ENCODE measurements at regions not wholly inside any gene's neighbourhood (a gene's known extent, or its start where the extent isn't known, plus 50 kb on each side); places are given as distances from the start of the nearest gene placed in this dataset.

GRCh38 chr2:166764702-166765101, 123.6 kb upstream of the XIRP2 start:
- FAIRE-seq (no peak), DNase-seq (ENCODE audit: low read depth, low spot score) (no peak)
- no peaks in the 10 kb centered on the region for H3K4me1 ChIP-seq (ENCODE audit: control insufficient read depth, extremely low read depth, insufficient read depth, low read length)
- no peaks in the 10 kb centered on the region for H3K9me1 ChIP-seq (ENCODE audit: control insufficient read depth, extremely low read depth, insufficient read depth, low read length)
- H3K36me3 ChIP-seq (ENCODE audit: control insufficient read depth in 2 of 2, extremely low read depth in 1 of 2, insufficient read depth in 2 of 2, low read length in 2 of 2), result no peaks in the 10 kb centered on the region
- dilution Hi-C loops (cut with MboI; ENCODE audit: extremely low pct_ligation_motif_present, low sequenced_read_pairs), result no loop called here
- H4K20me1 ChIP-seq (ENCODE audit: control insufficient read depth, extremely low read depth, insufficient read depth, low read length), result no peaks in the 10 kb centered on the region
- H2AFZ ChIP-seq (ENCODE audit: control insufficient read depth, low read length), result no peak overlapping the region
- H3K4me3 ChIP-seq (ENCODE audit: control insufficient read depth in 2 of 3, extremely low read depth in 1 of 3, insufficient read depth in 2 of 3, low read depth in 1 of 3, low read length in 3 of 3), result no peak overlapping the region
- H3K9me3 ChIP-seq (ENCODE audit: control insufficient read depth, low read depth, low read length), result no peaks in the 10 kb centered on the region
- no peak overlapping the region for H3K4me2 ChIP-seq (ENCODE audit: control insufficient read depth, extremely low read depth, insufficient read depth, low read depth, low read length)
- no peaks in the 10 kb centered on the region for H3K79me2 ChIP-seq (ENCODE audit: control insufficient read depth, insufficient read depth, low read length)
- no peak overlapping the region for H3K9ac ChIP-seq (ENCODE audit: control insufficient read depth, extremely low read depth, insufficient read depth, low read length)
- no peak overlapping the region for H3K27ac ChIP-seq (ENCODE audit: control insufficient read depth, insufficient read depth, low read length)
- TF ChIP-seq EZH2 (IDR thresholded peaks at IDR 0.05; ENCODE audit: low read length), result no peak
- TF ChIP-seq, protein P1, sequence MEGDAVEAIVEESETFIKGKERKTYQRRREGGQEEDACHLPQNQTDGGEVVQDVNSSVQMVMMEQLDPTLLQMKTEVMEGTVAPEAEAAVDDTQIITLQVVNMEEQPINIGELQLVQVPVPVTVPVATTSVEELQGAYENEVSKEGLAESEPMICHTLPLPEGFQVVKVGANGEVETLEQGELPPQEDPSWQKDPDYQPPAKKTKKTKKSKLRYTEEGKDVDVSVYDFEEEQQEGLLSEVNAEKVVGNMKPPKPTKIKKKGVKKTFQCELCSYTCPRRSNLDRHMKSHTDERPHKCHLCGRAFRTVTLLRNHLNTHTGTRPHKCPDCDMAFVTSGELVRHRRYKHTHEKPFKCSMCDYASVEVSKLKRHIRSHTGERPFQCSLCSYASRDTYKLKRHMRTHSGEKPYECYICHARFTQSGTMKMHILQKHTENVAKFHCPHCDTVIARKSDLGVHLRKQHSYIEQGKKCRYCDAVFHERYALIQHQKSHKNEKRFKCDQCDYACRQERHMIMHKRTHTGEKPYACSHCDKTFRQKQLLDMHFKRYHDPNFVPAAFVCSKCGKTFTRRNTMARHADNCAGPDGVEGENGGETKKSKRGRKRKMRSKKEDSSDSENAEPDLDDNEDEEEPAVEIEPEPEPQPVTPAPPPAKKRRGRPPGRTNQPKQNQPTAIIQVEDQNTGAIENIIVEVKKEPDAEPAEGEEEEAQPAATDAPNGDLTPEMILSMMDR (optimal IDR thresholded peaks at IDR 0.05 in 1 of 3, IDR thresholded peaks at IDR 0.05 in 1 of 3, conservative IDR thresholded peaks at IDR 0.05 in 1 of 3; ENCODE audit: extremely low read depth in 1 of 3, insufficient read depth in 2 of 3, low read length in 3 of 3), result no peak
- H3K27me3 ChIP-seq (ENCODE audit: control insufficient read depth, extremely low read depth, insufficient read depth, low read length), result no peaks in the 10 kb centered on the region

DNA sequence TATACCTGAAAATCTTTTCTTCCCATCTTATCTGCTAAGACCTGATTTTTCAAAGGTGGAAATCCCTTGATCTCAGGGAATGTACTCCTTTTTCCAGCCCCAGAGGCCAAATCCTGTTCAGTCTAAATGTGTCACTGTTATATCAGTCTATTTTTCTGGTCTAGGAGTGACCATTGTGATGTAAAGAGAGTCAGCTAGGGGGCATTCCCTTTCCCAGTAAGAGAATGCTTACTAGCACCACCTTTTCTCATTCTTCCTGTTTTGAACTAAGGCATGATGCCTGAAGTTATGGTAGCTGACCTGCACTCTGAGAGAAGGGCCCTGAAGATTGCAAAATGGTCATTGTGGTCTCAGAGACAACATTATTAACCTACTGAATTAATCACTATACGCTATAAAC, 124.1 kb upstream of the XIRP2 start:
- TF ChIP-seq EZH2 (IDR thresholded peaks at IDR 0.05; ENCODE audit: low read length), result no peak
- TF ChIP-seq, protein P1 (optimal IDR thresholded peaks at IDR 0.05 in 1 of 3, IDR thresholded peaks at IDR 0.05 in 1 of 3, conservative IDR thresholded peaks at IDR 0.05 in 1 of 3; ENCODE audit: extremely low read depth in 1 of 3, insufficient read depth in 2 of 3, low read length in 3 of 3), result no peak
- dilution Hi-C loops (cut with MboI; ENCODE audit: extremely low pct_ligation_motif_present, low sequenced_read_pairs), result no loop called here
- Histone ChIP-seq H3K4me2 (ENCODE audit: control insufficient read depth, extremely low read depth, insufficient read depth, low read depth, low read length) (no peak overlapping the region), H3K79me2 (ENCODE audit: control insufficient read depth, insufficient read depth, low read length) (no peaks in the 10 kb centered on the region), H4K20me1 (ENCODE audit: control insufficient read depth, extremely low read depth, insufficient read depth, low read length) (no peaks in the 10 kb centered on the region), H3K27ac (ENCODE audit: control insufficient read depth, insufficient read depth, low read length) (no peak overlapping the region), H3K4me3 (ENCODE audit: control insufficient read depth in 2 of 3, extremely low read depth in 1 of 3, insufficient read depth in 2 of 3, low read depth in 1 of 3, low read length in 3 of 3) (no peak overlapping the region), H3K36me3 (ENCODE audit: control insufficient read depth in 2 of 2, extremely low read depth in 1 of 2, insufficient read depth in 2 of 2, low read length in 2 of 2) (no peaks in the 10 kb centered on the region), H3K4me1 (ENCODE audit: control insufficient read depth, extremely low read depth, insufficient read depth, low read length) (no peaks in the 10 kb centered on the region), H2AFZ (ENCODE audit: control insufficient read depth, low read length) (no peak overlapping the region), H3K9me3 (ENCODE audit: control insufficient read depth, low read depth, low read length) (no peaks in the 10 kb centered on the region), H3K9me1 (ENCODE audit: control insufficient read depth, extremely low read depth, insufficient read depth, low read length) (no peaks in the 10 kb centered on the region), H3K27me3 (ENCODE audit: control insufficient read depth, extremely low read depth, insufficient read depth, low read length) (no peaks in the 10 kb centered on the region), H3K9ac (ENCODE audit: control insufficient read depth, extremely low read depth, insufficient read depth, low read length) (no peak overlapping the region)
- FAIRE-seq (no peak), DNase-seq (ENCODE audit: low read depth, low spot score) (no peak)
